Ascending aorta (tissue), 2 donors: ENCODE measurements at regions not wholly inside any gene's neighbourhood (a gene's known extent, or its start where the extent isn't known, plus 50 kb on each side); places are given as distances from the start of the nearest gene placed in this dataset.

Experiments
- DNase-seq, 2 donors: peaks; one replicate each; pipeline ENCODE4 v3.0.0-alpha.2; 2019; ENCODE audit warnings: low spot score in 2 of 2
- H3K27ac ChIP-seq, 2 donors: fragments of 200-600 bp; sonication (generic); one replicate each; pipeline ENCODE4 v1.5.1; 2016 to 2017; ENCODE audit warnings: mild to moderate bottlenecking in 1 of 2
- H3K27me3 ChIP-seq: fragments of 200-600 bp; sonication (generic); one replicate; pipeline ENCODE4 v1.5.1; 2017
- H3K36me3 ChIP-seq, 2 donors: fragments of 200-600 bp; sonication (generic); one replicate each; pipeline ENCODE4 v1.5.1; 2016
- H3K4me1 ChIP-seq, 2 donors: fragments of 200-600 bp; sonication (generic); one replicate each; pipeline ENCODE4 v1.5.1; 2016 to 2017; ENCODE audit warnings: mild to moderate bottlenecking in 1 of 2
- H3K4me3 ChIP-seq, 2 donors: fragments of 200-600 bp; sonication (generic); one replicate each; pipeline ENCODE4 v1.5.1; 2016 to 2017; ENCODE audit warnings: mild to moderate bottlenecking in 1 of 2
- H3K9me3 ChIP-seq, 2 donors: fragments of 200-600 bp; sonication (generic); one replicate each; pipeline ENCODE4 v1.5.1; 2016
- intact Hi-C: fragments of 100-400 bp; cut with DNase I; formaldehyde crosslinking; loops from one replicate; pipeline ENCODE4 v1.15.1; 2023
- TF ChIP-seq, protein P1 (sequence below), 3 experiments: fragments of 200-600 bp in 2 of 3; fragments of 450-650 bp in 1 of 3; sonication (generic) in 2 of 3; IDR thresholded peaks; one replicate each; pipeline ENCODE4 v1.5.1; 2016 to 2019; ENCODE audit warnings: antibody characterized with exemption in 3 of 3, mild to moderate bottlenecking in 1 of 3, moderate library complexity in 1 of 3

DNA sequence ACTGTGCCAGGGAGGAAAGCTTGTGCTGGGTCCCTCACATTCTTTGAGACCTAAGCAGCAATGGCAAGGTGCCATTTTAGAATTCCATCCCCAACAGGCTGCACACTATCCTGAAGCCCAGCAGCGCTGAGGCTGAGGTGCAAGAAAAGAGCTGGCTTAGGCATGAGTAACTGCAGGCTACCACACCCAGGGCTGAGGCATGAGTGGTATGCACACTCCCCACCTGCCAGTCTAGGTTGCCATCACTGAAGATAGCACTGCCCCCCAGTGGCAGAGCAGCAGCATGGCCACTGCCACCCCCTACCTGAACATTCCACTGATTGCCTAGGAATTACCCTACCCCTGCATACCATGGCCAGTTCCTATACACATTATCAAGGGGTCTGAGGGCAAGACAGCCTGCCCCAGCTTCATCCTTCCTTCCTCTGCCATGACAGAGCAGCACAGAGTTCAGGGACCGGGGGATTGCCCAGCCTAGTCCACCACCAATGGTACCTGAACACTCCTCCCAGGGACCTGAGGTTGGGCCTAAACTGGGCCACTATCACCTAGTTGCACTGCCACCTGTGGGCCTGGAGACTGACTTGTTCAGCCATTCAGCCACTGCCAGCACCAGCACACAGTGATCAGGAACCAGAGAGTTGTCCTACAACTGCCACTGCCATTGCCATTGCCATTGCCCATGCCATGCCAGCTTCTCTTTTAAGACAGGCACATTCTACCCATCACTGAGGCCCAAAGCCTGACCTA lies 129.8 kb downstream of the SATB1 start:
- H3K27ac ChIP-seq, result no peak overlapping the region
- no peak for DNase-seq
- no peaks in the 10 kb centered on the region for H3K36me3 ChIP-seq
- TF ChIP-seq, protein P1, sequence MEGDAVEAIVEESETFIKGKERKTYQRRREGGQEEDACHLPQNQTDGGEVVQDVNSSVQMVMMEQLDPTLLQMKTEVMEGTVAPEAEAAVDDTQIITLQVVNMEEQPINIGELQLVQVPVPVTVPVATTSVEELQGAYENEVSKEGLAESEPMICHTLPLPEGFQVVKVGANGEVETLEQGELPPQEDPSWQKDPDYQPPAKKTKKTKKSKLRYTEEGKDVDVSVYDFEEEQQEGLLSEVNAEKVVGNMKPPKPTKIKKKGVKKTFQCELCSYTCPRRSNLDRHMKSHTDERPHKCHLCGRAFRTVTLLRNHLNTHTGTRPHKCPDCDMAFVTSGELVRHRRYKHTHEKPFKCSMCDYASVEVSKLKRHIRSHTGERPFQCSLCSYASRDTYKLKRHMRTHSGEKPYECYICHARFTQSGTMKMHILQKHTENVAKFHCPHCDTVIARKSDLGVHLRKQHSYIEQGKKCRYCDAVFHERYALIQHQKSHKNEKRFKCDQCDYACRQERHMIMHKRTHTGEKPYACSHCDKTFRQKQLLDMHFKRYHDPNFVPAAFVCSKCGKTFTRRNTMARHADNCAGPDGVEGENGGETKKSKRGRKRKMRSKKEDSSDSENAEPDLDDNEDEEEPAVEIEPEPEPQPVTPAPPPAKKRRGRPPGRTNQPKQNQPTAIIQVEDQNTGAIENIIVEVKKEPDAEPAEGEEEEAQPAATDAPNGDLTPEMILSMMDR (IDR thresholded peaks at IDR 0.05), result no peak
- no peaks in the 10 kb centered on the region for H3K4me1 ChIP-seq
- no peak overlapping the region for H3K4me3 ChIP-seq
- no peaks in the 10 kb centered on the region for H3K27me3 ChIP-seq
- intact Hi-C loops, result no loop called here
- H3K9me3 ChIP-seq, result peaks cover 3 to 4% of the 10 kb centered on the region in 2 donors

DNA sequence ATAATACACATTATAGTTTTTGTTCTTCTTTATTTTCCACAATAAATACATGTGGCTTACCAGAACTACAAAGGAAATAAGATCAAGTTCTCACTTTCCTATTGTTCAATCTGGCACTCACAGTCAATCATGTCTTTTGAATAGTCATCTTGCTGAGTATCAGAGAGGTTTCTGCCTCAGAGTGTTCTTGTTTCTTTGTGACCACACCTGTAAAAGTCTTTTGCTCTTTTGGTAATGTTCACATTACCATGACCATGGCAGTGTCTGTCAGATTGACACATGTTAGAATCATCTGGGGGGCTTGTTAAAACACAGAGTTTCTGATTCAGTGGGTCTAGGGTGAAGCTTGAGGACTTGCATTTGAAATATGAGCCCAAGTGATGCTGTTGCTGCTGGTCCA lies 135.0 kb downstream of the SATB1 start:
- no peaks in the 10 kb centered on the region for H3K36me3 ChIP-seq
- no peaks in the 10 kb centered on the region for H3K4me1 ChIP-seq
- intact Hi-C loops, result no loop called here
- TF ChIP-seq, protein P1 (IDR thresholded peaks at IDR 0.05), result no peak
- no peak overlapping the region for H3K4me3 ChIP-seq
- H3K27me3 ChIP-seq, result no peaks in the 10 kb centered on the region
- DNase-seq, result no peak
- H3K27ac ChIP-seq, result no peak overlapping the region
- no peaks in the 10 kb centered on the region for H3K9me3 ChIP-seq

DNA sequence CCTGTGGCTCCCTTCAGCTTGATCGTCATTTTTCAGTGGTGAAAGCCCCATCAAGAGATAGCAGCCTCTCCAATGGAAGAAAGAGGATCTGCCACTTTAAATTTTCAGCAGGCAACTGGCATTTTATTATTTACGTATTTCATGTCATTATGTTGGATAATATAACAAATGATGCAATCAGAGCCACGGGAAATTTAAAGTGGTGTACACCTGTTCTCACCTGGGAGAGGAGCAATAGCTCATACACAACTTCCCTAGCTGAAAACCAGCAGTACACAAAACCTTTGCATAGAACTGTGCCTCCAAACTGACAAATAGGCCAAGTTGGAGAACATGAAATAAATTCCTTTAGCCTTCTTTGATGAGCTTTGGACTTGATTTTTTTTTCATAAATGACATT lies 136.9 kb downstream of the SATB1 start:
- Histone ChIP-seq H3K4me1 (no peaks in the 10 kb centered on the region), H3K27me3 (no peaks in the 10 kb centered on the region), H3K9me3 (no peaks in the 10 kb centered on the region), H3K27ac (no peak overlapping the region), H3K4me3 (no peak overlapping the region), H3K36me3 (no peaks in the 10 kb centered on the region)
- intact Hi-C loops, result no loop called here
- TF ChIP-seq, protein P1 (IDR thresholded peaks at IDR 0.05), result no peak
- DNase-seq, result no peak

DNA sequence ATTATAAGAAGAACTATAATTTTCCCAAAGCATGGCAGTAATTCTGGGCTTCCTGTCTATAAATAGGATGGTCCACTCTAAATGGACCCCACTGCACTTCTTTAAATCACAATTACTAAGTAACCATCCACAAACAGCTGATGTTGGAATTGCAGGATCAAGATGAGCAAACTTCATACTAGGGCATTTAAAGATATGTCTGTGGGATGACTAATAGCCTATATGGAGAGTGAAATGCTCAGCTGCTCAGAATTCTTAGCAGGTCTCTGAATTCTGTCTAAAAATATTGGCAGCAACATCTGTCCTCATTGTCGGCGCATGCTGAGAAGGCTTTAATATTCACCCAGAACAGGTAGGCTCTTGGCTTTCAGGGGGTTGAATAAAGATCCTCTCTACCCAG lies 140.4 kb downstream of the SATB1 start:
- H3K4me3 ChIP-seq, result no peak overlapping the region
- H3K27ac ChIP-seq, result no peak overlapping the region
- intact Hi-C loops, result no loop called here
- TF ChIP-seq, protein P1 (IDR thresholded peaks at IDR 0.05), result no peak
- H3K36me3 ChIP-seq, result no peaks in the 10 kb centered on the region
- no peaks in the 10 kb centered on the region for H3K4me1 ChIP-seq
- DNase-seq, result no peak
- H3K9me3 ChIP-seq, result no peaks in the 10 kb centered on the region
- H3K27me3 ChIP-seq, result no peaks in the 10 kb centered on the region

DNA sequence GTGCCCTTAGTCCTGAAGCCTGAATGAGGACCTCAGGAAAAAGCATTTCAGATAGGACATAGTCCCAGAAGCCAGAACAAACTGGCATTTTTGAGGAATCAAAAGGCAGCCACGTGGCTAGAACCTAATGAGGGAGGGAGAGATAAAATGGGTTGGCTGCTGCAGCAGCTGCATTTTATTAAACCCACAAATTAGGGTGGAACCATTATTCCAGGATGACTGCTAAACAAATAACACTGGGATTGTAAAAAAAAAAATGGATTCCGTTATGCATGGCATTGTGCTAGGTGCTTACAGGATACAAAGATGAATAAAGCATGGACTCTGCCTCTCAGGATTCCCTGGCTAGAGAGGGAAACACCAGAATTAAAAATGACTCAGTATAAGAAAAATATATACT lies 141.5 kb downstream of the SATB1 start:
- H3K27ac ChIP-seq, result no peak overlapping the region
- H3K4me1 ChIP-seq, result no peaks in the 10 kb centered on the region
- TF ChIP-seq, protein P1 (IDR thresholded peaks at IDR 0.05), result no peak
- H3K36me3 ChIP-seq, result no peaks in the 10 kb centered on the region
- intact Hi-C loops, result no loop called here
- H3K27me3 ChIP-seq, result no peaks in the 10 kb centered on the region
- H3K9me3 ChIP-seq, result no peaks in the 10 kb centered on the region
- DNase-seq, result no peak
- no peak overlapping the region for H3K4me3 ChIP-seq

DNA sequence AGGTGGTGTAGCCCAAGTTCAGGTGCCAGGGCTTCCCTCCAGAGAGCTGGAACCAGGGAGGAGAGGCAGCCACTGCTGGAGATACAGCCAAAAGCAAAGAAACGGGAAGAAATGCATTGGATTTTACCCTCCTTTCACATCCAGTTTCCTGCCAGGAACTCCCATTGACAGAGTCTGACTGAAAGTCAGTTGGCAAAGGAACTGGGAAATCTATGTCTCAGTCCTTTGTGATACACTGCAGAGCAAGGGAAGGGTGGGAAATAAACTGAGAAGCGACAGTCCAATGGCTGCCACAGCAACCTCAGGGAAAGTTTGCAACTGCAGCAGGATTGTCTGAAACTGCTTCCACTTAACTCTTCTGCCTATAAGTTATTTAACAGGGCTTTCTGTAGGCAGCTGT lies 142.6 kb downstream of the SATB1 start:
- TF ChIP-seq, protein P1 (IDR thresholded peaks at IDR 0.05), result no peak
- intact Hi-C loops, result no loop called here
- H3K36me3 ChIP-seq, result no peaks in the 10 kb centered on the region
- no peaks in the 10 kb centered on the region for H3K4me1 ChIP-seq
- no peaks in the 10 kb centered on the region for H3K9me3 ChIP-seq
- H3K27ac ChIP-seq, result no peak overlapping the region
- H3K4me3 ChIP-seq, result no peak overlapping the region
- no peak for DNase-seq
- H3K27me3 ChIP-seq, result no peaks in the 10 kb centered on the region
